H9 (cell line): ENCODE measurements at regions not wholly inside any gene's neighbourhood (a gene's known extent, or its start where the extent isn't known, plus 50 kb on each side); places are given as distances from the start of the nearest gene placed in this dataset.

Experiments
- DNase-seq: peaks from one replicate; pipeline ENCODE4 v3.0.0-alpha.2; 2017
- H2AFZ ChIP-seq: one replicate; pipeline ENCODE4 v1.6.1; 2013; ENCODE audit warnings: mild to moderate bottlenecking, low read length, control low read depth, moderate library complexity
- H2AK5ac ChIP-seq: 2 replicates; pipeline ENCODE4 v1.6.1; 2013; ENCODE audit warnings: low read length, control low read depth, mixed read lengths; ENCODE audit not compliant: insufficient read length
- H2BK120ac ChIP-seq: one replicate; pipeline ENCODE4 v1.6.1; 2013; ENCODE audit warnings: low read depth, mild to moderate bottlenecking, low read length, control low read depth, inconsistent platforms; ENCODE audit not compliant: poor library complexity, severe bottlenecking
- H2BK12ac ChIP-seq: 2 replicates; pipeline ENCODE4 v1.6.1; 2013; ENCODE audit warnings: low read length, control low read depth, mixed read lengths, low read depth; ENCODE audit not compliant: insufficient read length
- H2BK15ac ChIP-seq: 2 replicates; pipeline ENCODE4 v1.6.1; 2013; ENCODE audit warnings: low read depth, low read length, control low read depth
- H2BK20ac ChIP-seq: one replicate; pipeline ENCODE4 v1.6.1; 2013; ENCODE audit warnings: low read depth, mild to moderate bottlenecking, low read length, control low read depth, inconsistent platforms; ENCODE audit not compliant: poor library complexity, severe bottlenecking
- H2BK5ac ChIP-seq: 2 replicates; pipeline ENCODE4 v1.6.1; 2013; ENCODE audit warnings: low read length, control low read depth, mixed read lengths; ENCODE audit not compliant: insufficient read length
- H3K14ac ChIP-seq: 2 replicates; pipeline ENCODE4 v1.6.1; 2013; ENCODE audit warnings: low read length, control low read depth; ENCODE audit not compliant: insufficient read depth
- H3K18ac ChIP-seq: 2 replicates; pipeline ENCODE4 v1.6.1; 2013; ENCODE audit warnings: low read depth, mild to moderate bottlenecking, mixed read lengths, low read length, control low read depth; ENCODE audit not compliant: insufficient read length
- H3K23ac ChIP-seq: 2 replicates; pipeline ENCODE4 v1.6.1; 2013; ENCODE audit warnings: low read length, control low read depth, mixed read lengths, low read depth; ENCODE audit not compliant: insufficient read length
- H3K23me2 ChIP-seq: 2 replicates; pipeline ENCODE4 v1.6.1; 2013; ENCODE audit warnings: low read depth, mild to moderate bottlenecking, mixed read lengths, low read length, control low read depth; ENCODE audit not compliant: insufficient read length, poor library complexity, severe bottlenecking
- H3K27ac ChIP-seq: 2 replicates; pipeline ENCODE4 v1.5.1; 2013; ENCODE audit warnings: low read length, control low read depth, mixed read lengths, low read depth; ENCODE audit not compliant: insufficient read length
- H3K27me3 ChIP-seq: 2 replicates; pipeline ENCODE4 v1.6.1; 2013; ENCODE audit warnings: low read length, control low read depth, inconsistent platforms; ENCODE audit not compliant: insufficient read depth
- H3K4ac ChIP-seq: 2 replicates; pipeline ENCODE4 v1.6.1; 2013; ENCODE audit warnings: low read depth, mild to moderate bottlenecking, control low read depth, inconsistent platforms, low read length, moderate library complexity
- H3K4me1 ChIP-seq: 2 replicates; pipeline ENCODE4 v1.6.1; 2013; ENCODE audit warnings: low read length, control low read depth, inconsistent platforms; ENCODE audit not compliant: insufficient read depth
- H3K4me2 ChIP-seq: 2 replicates; pipeline ENCODE4 v1.6.1; 2013; ENCODE audit warnings: low read length, control low read depth, mixed read lengths; ENCODE audit not compliant: insufficient read length, insufficient read depth
- H3K56ac ChIP-seq: 2 replicates; pipeline ENCODE4 v1.6.1; 2013; ENCODE audit warnings: low read depth, mild to moderate bottlenecking, mixed read lengths, low read length, control low read depth; ENCODE audit not compliant: insufficient read length
- H3K79me1 ChIP-seq: 2 replicates; pipeline ENCODE4 v1.6.1; 2013; ENCODE audit warnings: low read depth, mild to moderate bottlenecking, moderate library complexity, low read length, control low read depth, inconsistent platforms; ENCODE audit not compliant: insufficient read depth, poor library complexity, severe bottlenecking
- H3K79me2 ChIP-seq: 2 replicates; pipeline ENCODE4 v1.6.1; 2013; ENCODE audit warnings: low read length, control low read depth, inconsistent platforms; ENCODE audit not compliant: insufficient read depth
- H3K9ac ChIP-seq: 2 replicates; pipeline ENCODE4 v1.6.1; 2013; ENCODE audit warnings: low read length, control low read depth, mixed read lengths; ENCODE audit not compliant: insufficient read length; ENCODE audit errors: extremely low read depth
- H3K9me3 ChIP-seq: one replicate; pipeline ENCODE4 v1.6.1; 2013; ENCODE audit warnings: low read depth, low read length, inconsistent platforms; ENCODE audit not compliant: control insufficient read depth
- H3T11ph ChIP-seq: one replicate; pipeline ENCODE4 v1.6.1; 2013; ENCODE audit warnings: mild to moderate bottlenecking, low read length, control low read depth, inconsistent platforms
- H4K20me1 ChIP-seq: one replicate; pipeline ENCODE4 v1.6.1; 2013; ENCODE audit not compliant: control insufficient read depth, insufficient read length, insufficient read depth
- H4K5ac ChIP-seq: 2 replicates; pipeline ENCODE4 v1.6.1; 2013; ENCODE audit warnings: low read depth, mild to moderate bottlenecking, mixed read lengths, low read length, control low read depth; ENCODE audit not compliant: insufficient read length
- H4K8ac ChIP-seq: replicated peaks from 2 replicates; pipeline ENCODE4 v1.6.1; 2013; ENCODE audit warnings: low read length, control low read depth, mixed read lengths, low read depth; ENCODE audit not compliant: insufficient read length
- H4K91ac ChIP-seq: 2 replicates; pipeline ENCODE4 v1.6.1; 2013; ENCODE audit warnings: low read depth, mild to moderate bottlenecking, moderate library complexity, mixed read lengths, low read length, control low read depth; ENCODE audit not compliant: insufficient read length
- H3K27ac Mint-ChIP-seq, 3 experiments: 2 replicates in 2 of 3; 3 replicates in 1 of 3; pipeline ENCODE4 v1.8.0; 2020 to 2021; ENCODE audit warnings: mixed read lengths in 3 of 3, mild to moderate bottlenecking in 1 of 3, moderate library complexity in 1 of 3
- H3K27me3 Mint-ChIP-seq: 2 replicates; pipeline ENCODE4 v1.8.0; 2021; ENCODE audit warnings: low read depth, mild to moderate bottlenecking, moderate library complexity, mixed read lengths
- H3K36me3 Mint-ChIP-seq, 3 experiments: 2 replicates in 2 of 3; 3 replicates in 1 of 3; pipeline ENCODE4 v1.8.0; 2020 to 2021; ENCODE audit warnings: low read depth in 3 of 3, mixed read lengths in 3 of 3; ENCODE audit not compliant: insufficient read depth in 1 of 3
- H3K4me1 Mint-ChIP-seq, 2 experiments: 2 replicates each; pipeline ENCODE4 v1.8.0; 2020; ENCODE audit warnings: mixed read lengths in 2 of 2
- H3K4me3 Mint-ChIP-seq, 2 experiments: 2 replicates in 1 of 2; 3 replicates in 1 of 2; pipeline ENCODE4 v1.8.0; 2020 to 2021; ENCODE audit warnings: mild to moderate bottlenecking in 2 of 2, mixed read lengths in 2 of 2, moderate library complexity in 1 of 2
- H3K9me3 Mint-ChIP-seq, 2 experiments: 2 replicates in 1 of 2; 3 replicates in 1 of 2; pipeline ENCODE4 v1.8.0; 2020; ENCODE audit warnings: mild to moderate bottlenecking in 2 of 2, mixed read lengths in 2 of 2, moderate library complexity in 1 of 2
- WGBS: extraction: QIAGEN DNeasy Blood & Tissue Kit; methylation state at CpG from one replicate; pipeline ENCODE4 v1.1.7; 2013; ENCODE audit warnings: missing lambda C conversion rate, low lambda C conversion rate, mixed read lengths; ENCODE audit not compliant: insufficient read length; ENCODE audit errors: extremely low coverage; 5-methylcytosine and 5-hydroxymethylcytosine counted together
- TF ChIP-seq, protein P1 (sequence below): fragments of 200-600 bp; sonication (generic); conservative IDR thresholded peaks from 3 replicates; pipeline ENCODE4 v1.8.0; 2021; ENCODE audit warnings: antibody characterized with exemption, mild to moderate bottlenecking

GRCh38 chr17:83018658-83019193 lies 60.7 kb upstream of the METRNL start:
- WGBS: no CpG with 5 or more reads among the region's 23 CpGs
- Histone ChIP-seq H4K91ac (no peak overlapping the region), H2BK15ac (no peak overlapping the region), H2AK5ac (no peak overlapping the region), H4K20me1 (no peaks in the 10 kb centered on the region), H2BK120ac (no peak overlapping the region), H3K9me3 (peaks cover 3% of the 10 kb centered on the region), H2BK20ac (no peak overlapping the region), H3K4ac (no peak overlapping the region), H3K9ac (no peak overlapping the region), H3K27me3 (no peaks in the 10 kb centered on the region), H3K79me1 (no peaks in the 10 kb centered on the region), H4K8ac (no peak overlapping the region), H2BK12ac (no peak overlapping the region), H3K23me2 (no peaks in the 10 kb centered on the region), H2AFZ (no peak overlapping the region), H3K56ac (no peak overlapping the region), H3K27ac (no peak overlapping the region), H4K5ac (no peak overlapping the region), H3T11ph (no peak overlapping the region), H3K18ac (no peak overlapping the region), H3K14ac (no peak overlapping the region; the same call in 1 of the 2 replicates), H3K4me1 (no peaks in the 10 kb centered on the region), H3K79me2 (no peaks in the 10 kb centered on the region), H2BK5ac (no peak overlapping the region), H3K23ac (no peak overlapping the region), H3K4me2 (no peak overlapping the region)
- TF ChIP-seq, protein P1, sequence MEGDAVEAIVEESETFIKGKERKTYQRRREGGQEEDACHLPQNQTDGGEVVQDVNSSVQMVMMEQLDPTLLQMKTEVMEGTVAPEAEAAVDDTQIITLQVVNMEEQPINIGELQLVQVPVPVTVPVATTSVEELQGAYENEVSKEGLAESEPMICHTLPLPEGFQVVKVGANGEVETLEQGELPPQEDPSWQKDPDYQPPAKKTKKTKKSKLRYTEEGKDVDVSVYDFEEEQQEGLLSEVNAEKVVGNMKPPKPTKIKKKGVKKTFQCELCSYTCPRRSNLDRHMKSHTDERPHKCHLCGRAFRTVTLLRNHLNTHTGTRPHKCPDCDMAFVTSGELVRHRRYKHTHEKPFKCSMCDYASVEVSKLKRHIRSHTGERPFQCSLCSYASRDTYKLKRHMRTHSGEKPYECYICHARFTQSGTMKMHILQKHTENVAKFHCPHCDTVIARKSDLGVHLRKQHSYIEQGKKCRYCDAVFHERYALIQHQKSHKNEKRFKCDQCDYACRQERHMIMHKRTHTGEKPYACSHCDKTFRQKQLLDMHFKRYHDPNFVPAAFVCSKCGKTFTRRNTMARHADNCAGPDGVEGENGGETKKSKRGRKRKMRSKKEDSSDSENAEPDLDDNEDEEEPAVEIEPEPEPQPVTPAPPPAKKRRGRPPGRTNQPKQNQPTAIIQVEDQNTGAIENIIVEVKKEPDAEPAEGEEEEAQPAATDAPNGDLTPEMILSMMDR: no peak
- Mint-ChIP-seq H3K9me3 (no peaks in the 10 kb centered on the region; a peak in 1 of 5 replicates), H3K4me3 (no peak overlapping the region), H3K27ac (no peak overlapping the region; a peak in 1 of 7 replicates), H3K27me3 (no peaks in the 10 kb centered on the region), H3K4me1 (no peaks in the 10 kb centered on the region), H3K36me3 (peaks cover 0 to 2% (median 0%) of the 10 kb centered on the region in 3 experiments; a peak in 1 of 7 replicates)
- DNase-seq: no peak
